ENCODE measurements at regions not wholly inside any gene's neighbourhood (a gene's known extent, or its start where the extent isn't known, plus 50 kb on each side); places are given as distances from the start of the nearest gene placed in this dataset.

GRCh38 chr2:2932692-2933305 lies 444.8 kb downstream of the EIPR1 start:
- CTCF ChIA-PET, result no interaction called here

More at GRCh38 chr2:2932692-2933305, 444.8 kb downstream of the EIPR1 start:
- no peak overlapping the region for H3K9ac ChIP-seq (ENCODE audit: low read depth, low read length)
- no peaks in the 10 kb centered on the region for H3K27me3 ChIP-seq (ENCODE audit: control insufficient read depth, insufficient read depth, low read length)
- no peak overlapping the region for H2BK5ac ChIP-seq (ENCODE audit: low read depth, low read length, poor library complexity, severe bottlenecking)
- TF ChIP-seq CHD1 (IDR thresholded peaks at IDR 0.05; ENCODE audit: low read depth, low read length), result no peak
- no peak for TF ChIP-seq SMC3 (IDR thresholded peaks at IDR 0.05; ENCODE audit: low read depth, low read length)
- TF ChIP-seq FOS (IDR thresholded peaks at IDR 0.05; ENCODE audit: low read depth, low read length), result no peak
- TF ChIP-seq NFE2L2 (IDR thresholded peaks at IDR 0.05; ENCODE audit: low read depth, low read length), result no peak
- TF ChIP-seq MAFK (IDR thresholded peaks at IDR 0.05; ENCODE audit: low read depth, low read length), result no peak
- TF ChIP-seq POLR2A (IDR thresholded peaks at IDR 0.05; ENCODE audit: low read depth, low read length), result no peak
- no peak for TF ChIP-seq USF2 (IDR thresholded peaks at IDR 0.05; ENCODE audit: low read depth, low read length)
- no peak for TF ChIP-seq MXI1 (IDR thresholded peaks at IDR 0.05; ENCODE audit: borderline replicate concordance, low read depth, low read length)
- no peak for TF ChIP-seq RFX5 (IDR thresholded peaks at IDR 0.05; ENCODE audit: low read depth, low read length)
- no peak for TF ChIP-seq RCOR1 (IDR thresholded peaks at IDR 0.05; ENCODE audit: insufficient replicate concordance, low read length)
- TF ChIP-seq MAZ (IDR thresholded peaks at IDR 0.05; ENCODE audit: borderline replicate concordance, low read depth, low read length), result no peak
- no peak for TF ChIP-seq BHLHE40 (IDR thresholded peaks at IDR 0.05; ENCODE audit: low read depth, low read length)
- no peak for TF ChIP-seq ELK1 (IDR thresholded peaks at IDR 0.05; ENCODE audit: borderline replicate concordance, low read depth, low read length)
- no peak for TF ChIP-seq RAD21 (IDR thresholded peaks at IDR 0.05; ENCODE audit: low read length)
- TF ChIP-seq CTCF (conservative IDR thresholded peaks at IDR 0.05; ENCODE audit: low read depth, low read length), result no peak
- H4K5ac ChIP-seq (ENCODE audit: low read depth, low read length), result no peak overlapping the region
- intact Hi-C loops (cut with micrococcal nuclease) (no loop called here), in situ Hi-C loops (cut with MboI; ENCODE audit: low sequenced_read_pairs) (no loop called here), dilution Hi-C loops (cut with HindIII; ENCODE audit: low sequenced_read_pairs, unreplicated experiment) (no loop called here)
- peaks cover 40% of the 10 kb centered on the region for H3K9me3 ChIP-seq (ENCODE audit: control insufficient read depth, insufficient read depth, low read length)
- POLR2A ChIA-PET (ENCODE audit: unreplicated experiment), result no interaction called here
- H2AK5ac ChIP-seq (ENCODE audit: low read depth, low read length), result no peak overlapping the region
- no peak overlapping the region for H3K14ac ChIP-seq (replicated peaks; ENCODE audit: low read depth, low read length)
- no peak overlapping the region for H3K4ac ChIP-seq (ENCODE audit: low read depth, low read length)
- no peaks in the 10 kb centered on the region for H3K79me1 ChIP-seq (ENCODE audit: low read depth in 1 of 2, low read length in 2 of 2)
- no peaks in the 10 kb centered on the region for H3K36me3 ChIP-seq (ENCODE audit: control insufficient read depth, insufficient read depth, low read length)
- 61% methylated on average over 3 of the region's 16 CpGs; no CpG with 5 or more reads in 1 of the 2 experiments for WGBS, 2 experiments (ENCODE audit: extremely low coverage in 2 of 2, insufficient read length in 1 of 2)
- DNase-seq (no peak), ATAC-seq (ENCODE audit: low read depth) (no peak)
- no peak overlapping the region for H2AK9ac ChIP-seq (replicated peaks; ENCODE audit: low read depth, low read length, poor library complexity)
- no peaks in the 10 kb centered on the region for H3K4me1 ChIP-seq (ENCODE audit: control insufficient read depth, insufficient read depth, low read length)
- H2AFZ ChIP-seq (replicated peaks; ENCODE audit: low read length, poor library complexity), result no peak overlapping the region
- no peak overlapping the region for H3K4me3 ChIP-seq (ENCODE audit: insufficient read depth, low read depth, low read length)
- no peak overlapping the region for H4K91ac ChIP-seq (ENCODE audit: insufficient read depth, low read depth, low read length)
- no peak overlapping the region for H3K56ac ChIP-seq (ENCODE audit: extremely low read depth, insufficient read depth, low read length)
- no peak overlapping the region for H2BK20ac ChIP-seq (ENCODE audit: low read depth, low read length)
- no peak overlapping the region for H3K23ac ChIP-seq (ENCODE audit: low read depth, low read length)
- H4K8ac ChIP-seq (ENCODE audit: low read depth in 2 of 2, low read length in 2 of 2), result no peak overlapping the region
- H3K18ac ChIP-seq (ENCODE audit: low read depth, low read length), result no peak overlapping the region
- H3K9me1 ChIP-seq (ENCODE audit: insufficient read depth, low read length), result no peaks in the 10 kb centered on the region
- H2BK15ac ChIP-seq (ENCODE audit: low read depth, low read length), result no peak overlapping the region
- H4K20me1 ChIP-seq (ENCODE audit: insufficient read depth, low read length), result no peaks in the 10 kb centered on the region
- no peak overlapping the region for H2BK120ac ChIP-seq (ENCODE audit: low read depth, low read length)
- no peak overlapping the region for H3K4me2 ChIP-seq (ENCODE audit: low read depth, low read length)
- BruUV-seq (replicated peaks), result no TSS peak
- H3K27ac ChIP-seq (ENCODE audit: insufficient read depth, low read length), result no peak overlapping the region
